ENCODE measurements at regions not wholly inside any gene's neighbourhood (a gene's known extent, or its start where the extent isn't known, plus 50 kb on each side); places are given as distances from the start of the nearest gene placed in this dataset.

DNA sequence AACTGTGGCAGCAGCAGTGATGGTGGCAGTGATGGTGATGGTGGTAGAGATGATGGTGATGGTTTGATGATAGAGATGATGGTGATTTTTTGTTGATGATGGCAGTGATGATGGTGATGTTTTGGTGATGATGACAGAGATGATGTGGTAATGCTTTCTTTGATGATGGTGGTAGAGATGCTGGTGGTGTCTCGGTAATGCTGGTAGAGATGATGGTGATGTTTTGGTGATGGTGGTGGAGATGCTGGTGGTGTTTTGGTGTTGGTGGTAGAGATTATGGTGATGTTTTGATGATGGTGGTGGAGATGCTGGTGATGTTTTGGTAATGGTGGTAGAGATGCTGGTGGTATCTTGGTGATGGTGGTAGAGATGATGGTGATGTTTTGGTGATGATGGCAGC lies 131.6 kb downstream of the NAV1 start:
- peaks cover 5% of the 10 kb centered on the region for H3K36me3 Mint-ChIP-seq (ENCODE audit: unreplicated experiment)
- H3K9me3 Mint-ChIP-seq (ENCODE audit: unreplicated experiment) = peaks cover 10% of the 10 kb centered on the region
- DNase-seq = no peak
- H3K4me3 Mint-ChIP-seq (ENCODE audit: unreplicated experiment) = no peak overlapping the region
- TF ChIP-seq, protein P1, sequence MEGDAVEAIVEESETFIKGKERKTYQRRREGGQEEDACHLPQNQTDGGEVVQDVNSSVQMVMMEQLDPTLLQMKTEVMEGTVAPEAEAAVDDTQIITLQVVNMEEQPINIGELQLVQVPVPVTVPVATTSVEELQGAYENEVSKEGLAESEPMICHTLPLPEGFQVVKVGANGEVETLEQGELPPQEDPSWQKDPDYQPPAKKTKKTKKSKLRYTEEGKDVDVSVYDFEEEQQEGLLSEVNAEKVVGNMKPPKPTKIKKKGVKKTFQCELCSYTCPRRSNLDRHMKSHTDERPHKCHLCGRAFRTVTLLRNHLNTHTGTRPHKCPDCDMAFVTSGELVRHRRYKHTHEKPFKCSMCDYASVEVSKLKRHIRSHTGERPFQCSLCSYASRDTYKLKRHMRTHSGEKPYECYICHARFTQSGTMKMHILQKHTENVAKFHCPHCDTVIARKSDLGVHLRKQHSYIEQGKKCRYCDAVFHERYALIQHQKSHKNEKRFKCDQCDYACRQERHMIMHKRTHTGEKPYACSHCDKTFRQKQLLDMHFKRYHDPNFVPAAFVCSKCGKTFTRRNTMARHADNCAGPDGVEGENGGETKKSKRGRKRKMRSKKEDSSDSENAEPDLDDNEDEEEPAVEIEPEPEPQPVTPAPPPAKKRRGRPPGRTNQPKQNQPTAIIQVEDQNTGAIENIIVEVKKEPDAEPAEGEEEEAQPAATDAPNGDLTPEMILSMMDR (IDR thresholded peaks at IDR 0.05; ENCODE audit: partially characterized antibody, unreplicated experiment) = no peak
- peaks cover 14% of the 10 kb centered on the region for H3K27me3 Mint-ChIP-seq (ENCODE audit: unreplicated experiment)
- no peak overlapping the region for H3K27ac Mint-ChIP-seq (ENCODE audit: unreplicated experiment)
- peaks cover 52% of the 10 kb centered on the region for H3K4me1 Mint-ChIP-seq (ENCODE audit: low read depth, unreplicated experiment)

GRCh38 chr1:201672685-201673084 lies 133.8 kb downstream of the NAV1 start:
- peaks cover 9% of the 10 kb centered on the region for H3K9me3 Mint-ChIP-seq (ENCODE audit: unreplicated experiment)
- TF ChIP-seq, protein P1 (IDR thresholded peaks at IDR 0.05; ENCODE audit: partially characterized antibody, unreplicated experiment) = no peak
- peaks cover 55% of the 10 kb centered on the region for H3K4me1 Mint-ChIP-seq (ENCODE audit: low read depth, unreplicated experiment)
- no peak overlapping the region for H3K4me3 Mint-ChIP-seq (ENCODE audit: unreplicated experiment)
- H3K27ac Mint-ChIP-seq (ENCODE audit: unreplicated experiment) = no peak overlapping the region
- H3K36me3 Mint-ChIP-seq (ENCODE audit: unreplicated experiment) = no peaks in the 10 kb centered on the region
- H3K27me3 Mint-ChIP-seq (ENCODE audit: unreplicated experiment) = peaks cover 10% of the 10 kb centered on the region
- no peak for DNase-seq

DNA sequence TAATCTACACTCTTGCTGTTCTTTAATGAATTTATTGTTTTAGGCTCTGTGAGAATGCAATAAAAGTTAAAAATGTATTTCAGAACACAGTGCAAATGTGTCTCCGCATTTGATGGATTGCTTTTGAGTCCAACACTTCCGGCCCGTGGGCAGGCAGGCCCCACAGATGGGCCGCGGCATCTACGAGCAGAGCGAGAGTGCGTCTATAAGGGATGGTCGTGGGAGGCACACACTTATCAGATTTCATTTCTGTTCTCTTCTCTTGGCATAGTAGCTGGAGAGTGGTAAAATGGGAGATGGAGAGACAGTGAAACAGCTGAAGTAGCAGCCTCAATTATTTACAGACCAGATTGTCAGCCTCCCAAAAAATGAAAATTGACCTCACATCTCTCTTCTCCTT lies 134.2 kb downstream of the NAV1 start:
- H3K4me1 Mint-ChIP-seq (ENCODE audit: low read depth, unreplicated experiment) = peaks cover 59% of the 10 kb centered on the region
- H3K4me3 Mint-ChIP-seq (ENCODE audit: unreplicated experiment) = peak overlapping the region; percentile 17
- H3K36me3 Mint-ChIP-seq (ENCODE audit: unreplicated experiment) = no peaks in the 10 kb centered on the region
- peak overlapping the region; percentile 23 for H3K27ac Mint-ChIP-seq (ENCODE audit: unreplicated experiment)
- H3K9me3 Mint-ChIP-seq (ENCODE audit: unreplicated experiment) = peaks cover 9% of the 10 kb centered on the region
- peaks cover 10% of the 10 kb centered on the region for H3K27me3 Mint-ChIP-seq (ENCODE audit: unreplicated experiment)
- TF ChIP-seq, protein P1 (IDR thresholded peaks at IDR 0.05; ENCODE audit: partially characterized antibody, unreplicated experiment) = no peak
- no peak for DNase-seq

DNA sequence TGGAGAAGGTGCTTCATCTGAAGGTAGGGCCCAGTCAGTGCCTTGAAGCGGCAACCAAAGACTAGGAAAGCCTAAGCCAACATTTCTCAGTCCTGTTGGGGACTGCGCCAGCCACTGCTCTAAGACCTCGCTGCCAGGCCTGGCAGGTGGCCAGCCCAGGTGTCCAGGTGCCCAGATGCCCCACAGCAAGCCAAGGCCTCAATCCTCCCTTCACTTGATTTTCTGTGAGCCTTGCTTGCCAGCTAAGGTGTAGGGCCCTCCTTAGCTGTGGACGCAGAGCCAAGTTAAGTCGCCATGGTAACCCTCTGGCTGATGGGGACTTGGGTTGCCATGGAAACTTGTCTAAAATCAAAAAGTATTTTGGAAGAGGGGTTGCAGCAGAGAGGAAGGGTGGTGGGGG lies 135.0 kb downstream of the NAV1 start:
- Mint-ChIP-seq H3K27ac (ENCODE audit: unreplicated experiment) (no peak overlapping the region), H3K9me3 (ENCODE audit: unreplicated experiment) (peaks cover 17% of the 10 kb centered on the region), H3K4me1 (ENCODE audit: low read depth, unreplicated experiment) (peaks cover 61% of the 10 kb centered on the region), H3K36me3 (ENCODE audit: unreplicated experiment) (no peaks in the 10 kb centered on the region), H3K4me3 (ENCODE audit: unreplicated experiment) (no peak overlapping the region), H3K27me3 (ENCODE audit: unreplicated experiment) (peaks cover 12% of the 10 kb centered on the region)
- TF ChIP-seq, protein P1 (IDR thresholded peaks at IDR 0.05; ENCODE audit: partially characterized antibody, unreplicated experiment) = no peak
- no peak for DNase-seq

DNA sequence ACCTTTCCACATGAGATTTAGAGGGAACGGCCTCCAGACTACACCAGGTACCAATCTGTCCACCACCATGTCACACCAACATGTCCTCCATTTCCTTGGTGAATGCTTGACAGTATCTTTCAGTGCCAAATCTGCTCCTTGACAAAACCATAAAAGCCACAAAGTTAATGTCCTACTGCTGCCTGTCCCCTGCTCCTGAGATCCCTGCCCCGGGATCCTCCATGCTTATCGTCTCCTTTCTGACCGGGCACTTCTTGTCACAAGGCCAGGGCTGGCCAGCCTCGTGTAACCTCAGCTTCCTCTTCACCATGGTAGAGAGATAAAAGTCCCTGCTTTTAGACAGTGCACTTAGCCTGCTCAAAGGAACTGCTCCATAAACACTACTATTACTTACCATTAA lies 136.2 kb downstream of the NAV1 start:
- no peak overlapping the region for H3K4me3 Mint-ChIP-seq (ENCODE audit: unreplicated experiment)
- H3K27me3 Mint-ChIP-seq (ENCODE audit: unreplicated experiment) = peaks cover 14% of the 10 kb centered on the region
- peak overlapping the region; percentile 69 for H3K27ac Mint-ChIP-seq (ENCODE audit: unreplicated experiment)
- no peaks in the 10 kb centered on the region for H3K36me3 Mint-ChIP-seq (ENCODE audit: unreplicated experiment)
- no peak for DNase-seq
- H3K9me3 Mint-ChIP-seq (ENCODE audit: unreplicated experiment) = peaks cover 25% of the 10 kb centered on the region
- H3K4me1 Mint-ChIP-seq (ENCODE audit: low read depth, unreplicated experiment) = peaks cover 69% of the 10 kb centered on the region
- TF ChIP-seq, protein P1 (IDR thresholded peaks at IDR 0.05; ENCODE audit: partially characterized antibody, unreplicated experiment) = no peak
